IMR-90 (cell line): ENCODE measurements at regions not wholly inside any gene's neighbourhood (a gene's known extent, or its start where the extent isn't known, plus 50 kb on each side); places are given as distances from the start of the nearest gene placed in this dataset.

Experiments used
- ATAC-seq: fragments of 200-7000 bp; cut with Tn5 transposase; 2 replicates; pipeline ENCODE4 v1.9.1; 2020; ENCODE audit warnings: low read depth, mild to moderate bottlenecking, moderate library complexity
- BruUV-seq: library from RNA; stranded (reverse); fragments of 400-500 nt; replicated peaks from 2 replicates; lab custom pipeline; 2021; lab: Mats Ljungman, UMichigan
- CTCF ChIA-PET: fragments of 300-600 bp; formaldehyde crosslinking; extraction: SDS; loops from one replicate; lab custom pipeline; 2021; ENCODE audit warnings: antibody characterized with exemption; lab: Yijun Ruan, JAX
- POLR2A ChIA-PET: fragments of 300-600 bp; sonication (Branson Sonifier 250); formaldehyde crosslinking; loops from one replicate; lab custom pipeline; 2022; ENCODE audit warnings: antibody characterized with exemption; ENCODE audit not compliant: unreplicated experiment; lab: Charles Lee
- DNase-seq: peaks from one replicate; pipeline ENCODE4 v3.0.0; 2013
- H2AFZ ChIP-seq: replicated peaks from 2 replicates; pipeline ENCODE3; 2013; ENCODE audit warnings: low read length, mild to moderate bottlenecking; ENCODE audit not compliant: poor library complexity
- H2AK5ac ChIP-seq: 2 replicates; pipeline ENCODE4 v1.6.1; 2013; ENCODE audit warnings: low read depth, low read length, inconsistent platforms
- H2AK9ac ChIP-seq: replicated peaks from 2 replicates; pipeline ENCODE3; 2013; ENCODE audit warnings: mild to moderate bottlenecking, low read depth, low read length, moderate library complexity; ENCODE audit not compliant: poor library complexity
- H2BK120ac ChIP-seq: 2 replicates; pipeline ENCODE4 v1.6.1; 2013; ENCODE audit warnings: low read depth, low read length, inconsistent platforms
- H2BK15ac ChIP-seq: 3 replicates; pipeline ENCODE4 v1.6.1; 2013; ENCODE audit warnings: low read depth, low read length, inconsistent platforms
- H2BK20ac ChIP-seq: 2 replicates; pipeline ENCODE4 v1.6.1; 2013; ENCODE audit warnings: low read depth, mild to moderate bottlenecking, inconsistent platforms, low read length, moderate library complexity
- H2BK5ac ChIP-seq: 2 replicates; pipeline ENCODE4 v1.6.1; 2013; ENCODE audit warnings: mild to moderate bottlenecking, low read depth, low read length, inconsistent platforms; ENCODE audit not compliant: poor library complexity, severe bottlenecking
- H3K14ac ChIP-seq: replicated peaks from 2 replicates; pipeline ENCODE4 v1.6.1; 2013; ENCODE audit warnings: low read depth, low read length, inconsistent platforms
- H3K18ac ChIP-seq: 2 replicates; pipeline ENCODE4 v1.6.1; 2013; ENCODE audit warnings: low read depth, low read length, control low read depth
- H3K23ac ChIP-seq: 2 replicates; pipeline ENCODE4 v1.6.1; 2013; ENCODE audit warnings: low read depth, low read length, inconsistent platforms
- H3K27ac ChIP-seq: 2 replicates; pipeline ENCODE4 v1.5.1; 2013; ENCODE audit warnings: mild to moderate bottlenecking, control low read depth, low read length; ENCODE audit not compliant: insufficient read depth
- H3K27me3 ChIP-seq: 2 replicates; pipeline ENCODE4 v1.6.1; 2013; ENCODE audit warnings: low read length; ENCODE audit not compliant: control insufficient read depth, insufficient read depth
- H3K36me3 ChIP-seq: 2 replicates; pipeline ENCODE4 v1.6.1; 2013; ENCODE audit warnings: low read length, mixed read lengths; ENCODE audit not compliant: control insufficient read depth, insufficient read depth
- H3K4ac ChIP-seq: 2 replicates; pipeline ENCODE4 v1.6.1; 2013; ENCODE audit warnings: low read depth, low read length, inconsistent platforms
- H3K4me1 ChIP-seq: 2 replicates; pipeline ENCODE4 v1.6.1; 2013; ENCODE audit warnings: low read length, mixed read lengths; ENCODE audit not compliant: control insufficient read depth, insufficient read depth
- H3K4me2 ChIP-seq: 2 replicates; pipeline ENCODE4 v1.6.1; 2013; ENCODE audit warnings: low read depth, mild to moderate bottlenecking, control low read depth, low read length, moderate library complexity
- H3K4me3 ChIP-seq: 2 replicates; pipeline ENCODE4 v1.5.1; 2013; ENCODE audit warnings: low read depth, mild to moderate bottlenecking, control low read depth, low read length, moderate library complexity; ENCODE audit not compliant: insufficient read depth
- H3K56ac ChIP-seq: 2 replicates; pipeline ENCODE4 v1.6.1; 2013; ENCODE audit warnings: low read length, inconsistent platforms; ENCODE audit not compliant: insufficient read depth; ENCODE audit errors: extremely low read depth
- H3K79me1 ChIP-seq, 2 experiments: 2 replicates each; pipeline ENCODE4 v1.6.1; 2013; ENCODE audit warnings: low read length in 2 of 2, inconsistent platforms in 1 of 2, low read depth in 1 of 2
- H3K9ac ChIP-seq: 2 replicates; pipeline ENCODE4 v1.6.1; 2013; ENCODE audit warnings: low read depth, low read length, control low read depth
- H3K9me1 ChIP-seq: 2 replicates; pipeline ENCODE4 v1.6.1; 2013; ENCODE audit warnings: low read length, inconsistent platforms; ENCODE audit not compliant: insufficient read depth
- H3K9me3 ChIP-seq: 2 replicates; pipeline ENCODE4 v1.6.1; 2013; ENCODE audit warnings: low read length; ENCODE audit not compliant: control insufficient read depth, insufficient read depth
- H4K20me1 ChIP-seq: 2 replicates; pipeline ENCODE4 v1.6.1; 2013; ENCODE audit warnings: low read length, inconsistent platforms; ENCODE audit not compliant: insufficient read depth
- H4K5ac ChIP-seq: 2 replicates; pipeline ENCODE4 v1.6.1; 2013; ENCODE audit warnings: mild to moderate bottlenecking, low read depth, low read length, control low read depth
- H4K8ac ChIP-seq, 2 experiments: 2 replicates each; pipeline ENCODE4 v1.6.1; 2013; ENCODE audit warnings: low read depth in 2 of 2, low read length in 2 of 2, control low read depth in 1 of 2, inconsistent platforms in 1 of 2
- H4K91ac ChIP-seq: 2 replicates; pipeline ENCODE4 v1.6.1; 2013; ENCODE audit warnings: low read depth, low read length, inconsistent platforms; ENCODE audit not compliant: insufficient read depth
- CEBPB ChIP-seq: IDR thresholded peaks from 2 replicates; pipeline ENCODE4 v1.6.1; 2012; ENCODE audit warnings: low read depth, low read length, improper control_type of control experiment
- CHD1 ChIP-seq: IDR thresholded peaks from 2 replicates; pipeline ENCODE4 v1.6.1; 2012; ENCODE audit warnings: low read depth, low read length, improper control_type of control experiment
- MAFK ChIP-seq: IDR thresholded peaks from 2 replicates; pipeline ENCODE4 v1.6.1; 2012; ENCODE audit warnings: low read depth, low read length, improper control_type of control experiment
- MAZ ChIP-seq: IDR thresholded peaks from 2 replicates; pipeline ENCODE4 v1.6.1; 2012; ENCODE audit warnings: low read depth, mild to moderate bottlenecking, low read length, improper control_type of control experiment, moderate library complexity, borderline replicate concordance
- NFE2L2 ChIP-seq: fragments of 150-350 bp; IDR thresholded peaks from 2 replicates; pipeline ENCODE4 v1.6.1; 2016; ENCODE audit warnings: low read depth, mild to moderate bottlenecking, low read length
- POLR2A ChIP-seq: IDR thresholded peaks from 2 replicates; pipeline ENCODE4 v1.6.1; 2012; ENCODE audit warnings: mild to moderate bottlenecking, low read depth, low read length
- RCOR1 ChIP-seq: IDR thresholded peaks from 2 replicates; pipeline ENCODE4 v1.6.1; 2012; ENCODE audit warnings: mild to moderate bottlenecking, low read length, improper control_type of control experiment; ENCODE audit not compliant: insufficient replicate concordance
- RFX5 ChIP-seq: IDR thresholded peaks from 2 replicates; pipeline ENCODE4 v1.8.0; 2012; ENCODE audit warnings: low read depth, mild to moderate bottlenecking, low read length, moderate library complexity
- WGBS, 2 experiments: methylation state at CpG; one replicate each; pipeline versions ENCODE4 v1.1.5 to v1.1.7; 2013; ENCODE audit warnings: missing lambda C conversion rate in 2 of 2; ENCODE audit not compliant: insufficient read length in 1 of 2; ENCODE audit errors: extremely low coverage in 2 of 2; 5-methylcytosine and 5-hydroxymethylcytosine counted together
- dilution Hi-C: fragments of 300-500 bp; cut with HindIII; formaldehyde crosslinking; loops from one replicate; pipeline ENCODE4 v1.14.3; 2018; ENCODE audit warnings: low sequenced_read_pairs; ENCODE audit not compliant: unreplicated experiment
- in situ Hi-C: fragments of 300-500 bp; cut with MboI; formaldehyde crosslinking; loops from 3 replicates; pipeline ENCODE4 v1.14.3; 2019; ENCODE audit warnings: low sequenced_read_pairs, inconsistent platforms, mixed read lengths
- intact Hi-C: fragments of 100-400 bp; cut with micrococcal nuclease; formaldehyde crosslinking; loops from 2 replicates; pipeline ENCODE4 v1.10.0; 2022
- TF ChIP-seq, protein P1 (sequence below): fragments of 150-350 bp; IDR thresholded peaks from 2 replicates; pipeline ENCODE4 v1.6.1; 2017; ENCODE audit warnings: mild to moderate bottlenecking, antibody characterized with exemption, low read length, low read depth

DNA sequence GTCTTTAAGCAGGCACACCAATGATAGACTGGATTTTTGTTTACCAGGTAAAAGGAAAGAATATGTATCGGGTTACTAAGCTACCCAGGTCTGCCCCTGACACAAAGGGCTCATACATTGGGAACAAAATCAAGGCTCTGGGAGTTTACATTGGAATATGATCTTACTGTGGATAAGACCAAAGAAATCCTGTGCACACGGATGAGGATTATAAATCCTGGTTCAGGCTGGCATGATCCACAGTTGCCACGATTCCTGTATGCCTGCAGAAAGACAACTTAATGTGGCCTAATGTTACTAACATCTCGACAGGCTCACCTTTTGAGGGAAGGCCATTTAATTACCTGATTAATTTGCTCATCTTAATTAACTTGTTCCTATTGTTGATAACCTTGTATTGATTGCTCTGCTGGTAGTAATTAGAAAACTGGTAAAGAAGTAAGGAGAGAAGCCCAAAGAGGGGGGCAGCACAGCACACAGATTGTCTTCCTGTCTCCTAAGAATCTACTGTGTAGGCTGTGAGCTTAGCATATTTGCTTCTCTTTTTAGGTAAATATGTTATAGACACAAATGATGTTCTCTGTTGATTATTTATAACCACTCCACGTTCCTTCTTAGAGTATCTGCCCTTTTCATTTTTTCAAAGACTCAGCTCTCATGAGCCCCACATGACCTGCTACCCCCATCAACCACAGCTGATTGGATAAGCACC is 51.0 kb upstream of the TOX3 start:
- H2AK5ac ChIP-seq = no peak overlapping the region
- no peaks in the 10 kb centered on the region for H3K9me1 ChIP-seq
- H3K18ac ChIP-seq = no peak overlapping the region
- no peak overlapping the region for H3K4me2 ChIP-seq
- H4K8ac ChIP-seq = no peak overlapping the region
- CTCF ChIA-PET = no interaction called here
- dilution Hi-C loops (no loop called here), intact Hi-C loops (no loop called here), in situ Hi-C loops (no loop called here)
- no peak overlapping the region for H3K14ac ChIP-seq
- no peak overlapping the region for H3K23ac ChIP-seq
- H4K91ac ChIP-seq = no peak overlapping the region
- no peak overlapping the region for H3K27ac ChIP-seq
- no peak overlapping the region for H3K56ac ChIP-seq
- WGBS, 2 experiments = 0% methylated on average over 1 of the region's 5 CpGs; no CpG with 5 or more reads in 1 of the 2 experiments
- H3K4ac ChIP-seq = no peak overlapping the region
- DNase-seq = no peak
- no peak overlapping the region for H2BK5ac ChIP-seq
- no peaks in the 10 kb centered on the region for H3K79me1 ChIP-seq
- H2AK9ac ChIP-seq = no peak overlapping the region
- no peak overlapping the region for H2AFZ ChIP-seq
- H2BK20ac ChIP-seq = no peak overlapping the region
- POLR2A ChIA-PET = no interaction called here
- no peak overlapping the region for H4K5ac ChIP-seq
- H3K4me1 ChIP-seq = no peaks in the 10 kb centered on the region
- no peaks in the 10 kb centered on the region for H3K36me3 ChIP-seq
- no peak for ATAC-seq
- no TSS peak for BruUV-seq
- no peak for TF ChIP-seq POLR2A
- TF ChIP-seq CHD1 = no peak
- TF ChIP-seq CEBPB = no peak
- TF ChIP-seq NFE2L2 = no peak
- TF ChIP-seq RFX5 = no peak
- TF ChIP-seq MAFK = no peak
- TF ChIP-seq RCOR1 = no peak
- no peak for TF ChIP-seq MAZ
- TF ChIP-seq, protein P1, sequence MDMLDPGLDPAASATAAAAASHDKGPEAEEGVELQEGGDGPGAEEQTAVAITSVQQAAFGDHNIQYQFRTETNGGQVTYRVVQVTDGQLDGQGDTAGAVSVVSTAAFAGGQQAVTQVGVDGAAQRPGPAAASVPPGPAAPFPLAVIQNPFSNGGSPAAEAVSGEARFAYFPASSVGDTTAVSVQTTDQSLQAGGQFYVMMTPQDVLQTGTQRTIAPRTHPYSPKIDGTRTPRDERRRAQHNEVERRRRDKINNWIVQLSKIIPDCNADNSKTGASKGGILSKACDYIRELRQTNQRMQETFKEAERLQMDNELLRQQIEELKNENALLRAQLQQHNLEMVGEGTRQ = no peak
- H2BK15ac ChIP-seq = no peak overlapping the region
- H3K9ac ChIP-seq = no peak overlapping the region
- no peaks in the 10 kb centered on the region for H4K20me1 ChIP-seq
- no peak overlapping the region for H3K4me3 ChIP-seq
- no peaks in the 10 kb centered on the region for H3K27me3 ChIP-seq
- peaks cover 2% of the 10 kb centered on the region; the same call in 1 of the 2 replicates for H3K9me3 ChIP-seq
- no peak overlapping the region for H2BK120ac ChIP-seq
